Fibroblast of lung (primary cell): ENCODE measurements at regions not wholly inside any gene's neighbourhood (a gene's known extent, or its start where the extent isn't known, plus 50 kb on each side); places are given as distances from the start of the nearest gene placed in this dataset.
A peak's percentile ranks its signal among the peaks of the same experiment; 100 is the strongest.

Experiments used
- DNase-seq, 2 donors: peaks; one replicate each; pipeline versions ENCODE4 v3.0.0 to v3.0.0-alpha.2; 2010; ENCODE audit warnings: low read depth in 2 of 2
- H2AFZ ChIP-seq: 2 replicates; pipeline ENCODE4 v1.5.1; 2012; ENCODE audit warnings: low read length, control low read depth, inconsistent platforms
- H3K27ac ChIP-seq: 2 replicates; pipeline ENCODE4 v1.5.1; 2011; ENCODE audit warnings: low read length, control low read depth; ENCODE audit not compliant: insufficient read depth
- H3K27me3 ChIP-seq: 2 replicates; pipeline ENCODE4 v1.5.1; 2011; ENCODE audit warnings: mild to moderate bottlenecking, low read length; ENCODE audit not compliant: control insufficient read depth, insufficient read depth
- H3K36me3 ChIP-seq: 2 replicates; pipeline ENCODE4 v1.5.1; 2011; ENCODE audit warnings: low read length; ENCODE audit not compliant: control insufficient read depth, insufficient read depth
- H3K4me1 ChIP-seq: 2 replicates; pipeline ENCODE4 v1.5.1; 2011; ENCODE audit warnings: low read length; ENCODE audit not compliant: control insufficient read depth, insufficient read depth; ENCODE audit errors: extremely low read depth
- H3K4me2 ChIP-seq: 2 replicates; pipeline ENCODE4 v1.5.1; 2011; ENCODE audit warnings: low read length, control low read depth; ENCODE audit not compliant: insufficient read depth; ENCODE audit errors: extremely low read depth
- H3K4me3 ChIP-seq, 4 experiments: fragments of 200-600 bp in 1 of 4; sonication (generic) in 1 of 4; replicated peaks in 1 of 4; 2 replicates each; pipeline ENCODE4 v1.5.1; 2011 to 2016; ENCODE audit warnings: low read length in 4 of 4, low read depth in 3 of 4, mild to moderate bottlenecking in 3 of 4, control low read depth in 2 of 4, inconsistent platforms in 1 of 4, mixed read lengths in 1 of 4; ENCODE audit not compliant: insufficient read depth in 1 of 4; ENCODE audit errors: control extremely low read depth in 1 of 4
- H3K79me2 ChIP-seq: 2 replicates; pipeline ENCODE4 v1.5.1; 2012; ENCODE audit warnings: mild to moderate bottlenecking, low read length, inconsistent platforms; ENCODE audit not compliant: control insufficient read depth, insufficient read depth
- H3K9ac ChIP-seq: 2 replicates; pipeline ENCODE4 v1.5.1; 2011; ENCODE audit warnings: mild to moderate bottlenecking, low read length, control low read depth; ENCODE audit not compliant: insufficient read depth
- H3K9me3 ChIP-seq: 2 replicates; pipeline ENCODE4 v1.5.1; 2012; ENCODE audit warnings: low read depth, low read length; ENCODE audit not compliant: control insufficient read depth, insufficient read depth
- H4K20me1 ChIP-seq: 2 replicates; pipeline ENCODE4 v1.5.1; 2011; ENCODE audit warnings: low read length; ENCODE audit not compliant: control insufficient read depth, insufficient read depth; ENCODE audit errors: extremely low read depth
- EZH2 ChIP-seq: IDR thresholded peaks from 2 replicates; pipeline ENCODE4 v1.5.1; 2012; ENCODE audit warnings: low read length, control low read depth, mild to moderate bottlenecking; ENCODE audit errors: missing control alignments
- TF ChIP-seq, protein P1 (sequence below), 2 donors: IDR thresholded peaks in 1 of 2; conservative IDR thresholded peaks in 1 of 2; 1 replicate in 1 of 2; 2 replicates in 1 of 2; pipeline ENCODE4 v1.5.1; 2011 to 2012; ENCODE audit warnings: low read length in 2 of 2, control low read depth in 1 of 2, inconsistent platforms in 1 of 2, low read depth in 1 of 2, mild to moderate bottlenecking in 1 of 2

- Histone ChIP-seq H3K4me2 (no peak overlapping the region), H3K4me3 (no peak overlapping the region), H3K9ac (no peak overlapping the region), H3K4me1 (no peaks in the 10 kb centered on the region), H3K27me3 (no peaks in the 10 kb centered on the region), H3K27ac (no peak overlapping the region), H2AFZ (no peak overlapping the region), H3K9me3 (no peaks in the 10 kb centered on the region), H3K36me3 (no peaks in the 10 kb centered on the region), H3K79me2 (no peaks in the 10 kb centered on the region), H4K20me1 (no peaks in the 10 kb centered on the region)
- peak in 1 of 2 donors; percentile 75 for DNase-seq
- TF ChIP-seq, protein P1, sequence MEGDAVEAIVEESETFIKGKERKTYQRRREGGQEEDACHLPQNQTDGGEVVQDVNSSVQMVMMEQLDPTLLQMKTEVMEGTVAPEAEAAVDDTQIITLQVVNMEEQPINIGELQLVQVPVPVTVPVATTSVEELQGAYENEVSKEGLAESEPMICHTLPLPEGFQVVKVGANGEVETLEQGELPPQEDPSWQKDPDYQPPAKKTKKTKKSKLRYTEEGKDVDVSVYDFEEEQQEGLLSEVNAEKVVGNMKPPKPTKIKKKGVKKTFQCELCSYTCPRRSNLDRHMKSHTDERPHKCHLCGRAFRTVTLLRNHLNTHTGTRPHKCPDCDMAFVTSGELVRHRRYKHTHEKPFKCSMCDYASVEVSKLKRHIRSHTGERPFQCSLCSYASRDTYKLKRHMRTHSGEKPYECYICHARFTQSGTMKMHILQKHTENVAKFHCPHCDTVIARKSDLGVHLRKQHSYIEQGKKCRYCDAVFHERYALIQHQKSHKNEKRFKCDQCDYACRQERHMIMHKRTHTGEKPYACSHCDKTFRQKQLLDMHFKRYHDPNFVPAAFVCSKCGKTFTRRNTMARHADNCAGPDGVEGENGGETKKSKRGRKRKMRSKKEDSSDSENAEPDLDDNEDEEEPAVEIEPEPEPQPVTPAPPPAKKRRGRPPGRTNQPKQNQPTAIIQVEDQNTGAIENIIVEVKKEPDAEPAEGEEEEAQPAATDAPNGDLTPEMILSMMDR (conservative IDR thresholded peaks at IDR 0.05 in 1 of 2, IDR thresholded peaks at IDR 0.05 in 1 of 2; ENCODE audit: low read depth in 1 of 2, low read length in 2 of 2) = no peak
- no peak for TF ChIP-seq EZH2
Measured at GRCh38 chr1:232883992-232884661, 66.3 kb upstream of the NTPCR start.

GRCh38 chr1:232886271-232886670, 64.1 kb upstream of the NTPCR start:
- Histone ChIP-seq H3K9ac (no peak overlapping the region), H2AFZ (no peak overlapping the region), H3K9me3 (no peaks in the 10 kb centered on the region), H3K79me2 (no peaks in the 10 kb centered on the region), H3K27me3 (no peaks in the 10 kb centered on the region), H3K27ac (no peak overlapping the region), H3K4me1 (no peaks in the 10 kb centered on the region), H4K20me1 (no peaks in the 10 kb centered on the region), H3K4me2 (no peak overlapping the region), H3K36me3 (no peaks in the 10 kb centered on the region), H3K4me3 (no peak overlapping the region)
- peak in 1 of 2 donors; percentile 37 for DNase-seq
- no peak for TF ChIP-seq EZH2
- TF ChIP-seq, protein P1 (conservative IDR thresholded peaks at IDR 0.05 in 1 of 2, IDR thresholded peaks at IDR 0.05 in 1 of 2; ENCODE audit: low read depth in 1 of 2, low read length in 2 of 2) = no peak

DNA sequence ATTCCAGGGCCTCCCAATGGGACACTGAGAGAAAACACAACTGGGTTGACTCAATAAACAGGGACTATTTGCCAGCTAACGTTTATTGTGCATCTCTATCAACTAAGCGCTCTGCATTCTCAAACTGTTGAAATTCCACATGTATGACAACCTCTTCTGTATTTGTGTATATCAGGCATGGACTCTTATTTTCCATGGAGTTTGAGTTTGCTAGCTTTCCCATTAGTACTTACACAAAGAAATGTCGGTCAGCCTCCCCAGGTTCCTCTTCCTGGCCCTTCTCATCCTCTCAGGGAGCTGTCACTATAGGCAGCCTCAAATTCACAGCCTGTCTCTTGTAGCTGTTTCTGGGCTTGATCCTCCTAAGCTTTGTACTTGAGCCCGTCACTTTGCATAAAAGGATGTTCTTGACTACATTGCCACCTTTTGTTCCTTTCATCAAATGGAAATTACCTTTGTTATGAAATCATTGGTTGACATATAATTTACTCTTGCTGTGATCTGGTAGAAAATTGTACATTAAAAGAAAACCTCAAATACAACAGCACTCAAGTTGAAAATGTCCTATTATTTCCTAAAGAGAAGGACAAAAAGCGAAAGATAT, 60.0 kb upstream of the NTPCR start:
- H3K9ac ChIP-seq = no peak overlapping the region
- no peaks in the 10 kb centered on the region for H4K20me1 ChIP-seq
- no peaks in the 10 kb centered on the region for H3K27me3 ChIP-seq
- H3K79me2 ChIP-seq = no peaks in the 10 kb centered on the region
- no peak overlapping the region for H3K4me3 ChIP-seq
- TF ChIP-seq, protein P1 (conservative IDR thresholded peaks at IDR 0.05 in 1 of 2, IDR thresholded peaks at IDR 0.05 in 1 of 2; ENCODE audit: low read depth in 1 of 2, low read length in 2 of 2) = no peak
- no peak for TF ChIP-seq EZH2
- H2AFZ ChIP-seq = no peak overlapping the region
- H3K9me3 ChIP-seq = no peaks in the 10 kb centered on the region
- H3K4me1 ChIP-seq = no peaks in the 10 kb centered on the region
- peak in 1 of 2 donors; percentile 51 for DNase-seq
- H3K4me2 ChIP-seq = no peak overlapping the region
- no peak overlapping the region for H3K27ac ChIP-seq
- no peaks in the 10 kb centered on the region for H3K36me3 ChIP-seq
